ENCODE measurements at regions not wholly inside any gene's neighbourhood (a gene's known extent, or its start where the extent isn't known, plus 50 kb on each side); places are given as distances from the start of the nearest gene placed in this dataset.
"Not testable (repeated sequence)": the region's sequence is repeated elsewhere in the genome, so short reads cannot be mapped to it uniquely, and the experiment has no call there.

DNA sequence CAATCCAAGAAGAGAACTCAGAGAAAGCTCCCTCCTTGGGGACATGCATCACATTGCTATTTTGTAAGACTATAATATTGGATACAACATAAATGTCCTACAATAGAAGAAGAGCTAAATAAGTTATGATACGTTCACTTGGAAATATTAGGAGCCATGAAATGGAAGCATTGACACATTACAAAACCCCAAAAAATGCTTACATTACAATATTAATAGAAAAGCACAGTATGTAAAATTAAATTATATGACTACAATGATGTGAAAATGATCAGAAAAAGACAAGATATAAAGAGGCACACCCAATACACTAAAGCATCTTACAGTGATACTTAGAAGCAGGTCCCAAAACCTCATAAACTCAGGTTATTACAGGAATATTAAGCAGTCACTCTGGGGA, 694.1 kb downstream of the TOX3 start:
- no peak for DNase-seq (ENCODE audit: low read depth)

DNA sequence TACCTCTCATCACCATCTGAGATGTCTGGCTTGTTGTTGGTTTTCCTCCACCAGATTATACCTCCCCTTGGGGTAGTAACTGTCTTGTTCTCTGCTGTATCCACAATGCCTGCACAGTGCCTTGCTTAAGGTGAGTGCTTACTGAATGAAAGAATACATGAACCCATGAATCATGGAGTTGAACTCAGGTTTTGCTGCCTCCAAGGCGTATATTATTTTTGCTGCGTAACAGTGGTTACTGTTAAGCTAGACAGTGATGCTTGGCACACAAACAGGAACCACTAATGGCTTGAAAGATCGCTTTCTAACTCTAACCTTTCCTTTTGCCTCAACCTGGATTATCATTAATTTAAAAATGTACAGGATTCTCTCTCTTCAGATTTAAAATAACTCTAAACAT, 695.8 kb downstream of the TOX3 start:
- no peak for DNase-seq (ENCODE audit: low read depth)

DNA sequence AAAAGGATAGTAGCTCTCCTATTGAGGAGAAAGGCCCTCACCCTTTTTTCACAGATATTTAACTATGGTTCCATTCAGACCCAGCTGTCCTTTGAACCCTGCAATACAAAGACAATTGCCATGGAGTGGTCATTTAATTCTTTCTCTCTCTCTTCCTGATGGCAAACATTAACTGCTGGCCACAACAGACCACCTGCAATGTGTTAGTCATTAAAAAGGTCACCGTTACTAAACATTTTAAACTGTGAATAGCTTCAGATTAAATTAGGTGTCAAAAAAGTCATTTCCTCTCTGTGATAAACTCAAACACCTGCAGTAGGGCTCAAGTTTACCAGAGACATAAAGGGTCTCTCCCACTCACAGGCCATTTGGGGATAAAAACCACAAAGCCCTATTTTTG, 697.2 kb downstream of the TOX3 start:
- DNase-seq (ENCODE audit: low read depth) = no peak

DNA sequence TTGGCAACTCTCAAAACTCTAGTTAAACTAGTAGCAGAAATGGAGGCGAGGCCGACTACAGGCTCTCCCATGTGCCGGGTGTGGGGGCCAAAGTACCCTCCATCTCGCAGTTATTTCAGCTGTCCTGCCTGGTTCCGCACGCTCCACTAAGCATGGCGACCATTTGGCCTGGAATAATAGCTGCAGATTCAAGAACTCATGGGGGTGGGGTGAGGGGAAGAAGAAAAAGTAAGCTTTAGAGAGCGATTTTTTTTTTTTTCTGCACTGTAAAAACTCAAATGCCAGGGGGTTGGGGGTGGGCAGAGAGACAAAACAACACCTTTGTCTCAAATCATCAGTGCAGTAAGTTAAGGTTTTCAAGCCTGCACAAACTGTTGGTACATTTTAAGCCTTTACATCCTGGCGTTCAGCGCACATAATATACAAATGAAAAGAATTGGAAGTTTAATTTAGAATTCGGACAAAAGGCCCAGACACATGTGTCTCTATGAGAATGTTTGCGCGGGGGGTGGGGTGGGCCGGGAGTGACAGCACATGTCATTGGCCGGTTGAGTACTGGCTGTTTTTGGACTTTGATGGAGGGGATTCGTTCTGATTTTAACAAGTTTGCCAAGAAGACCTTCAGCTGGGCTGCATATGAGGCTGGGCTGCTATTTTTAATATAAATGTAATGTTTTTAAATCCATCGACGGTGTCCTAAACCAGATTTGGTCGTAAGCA, 694.7 kb upstream of the SALL1 start:
- no peak for DNase-seq (ENCODE audit: low read depth)

DNA sequence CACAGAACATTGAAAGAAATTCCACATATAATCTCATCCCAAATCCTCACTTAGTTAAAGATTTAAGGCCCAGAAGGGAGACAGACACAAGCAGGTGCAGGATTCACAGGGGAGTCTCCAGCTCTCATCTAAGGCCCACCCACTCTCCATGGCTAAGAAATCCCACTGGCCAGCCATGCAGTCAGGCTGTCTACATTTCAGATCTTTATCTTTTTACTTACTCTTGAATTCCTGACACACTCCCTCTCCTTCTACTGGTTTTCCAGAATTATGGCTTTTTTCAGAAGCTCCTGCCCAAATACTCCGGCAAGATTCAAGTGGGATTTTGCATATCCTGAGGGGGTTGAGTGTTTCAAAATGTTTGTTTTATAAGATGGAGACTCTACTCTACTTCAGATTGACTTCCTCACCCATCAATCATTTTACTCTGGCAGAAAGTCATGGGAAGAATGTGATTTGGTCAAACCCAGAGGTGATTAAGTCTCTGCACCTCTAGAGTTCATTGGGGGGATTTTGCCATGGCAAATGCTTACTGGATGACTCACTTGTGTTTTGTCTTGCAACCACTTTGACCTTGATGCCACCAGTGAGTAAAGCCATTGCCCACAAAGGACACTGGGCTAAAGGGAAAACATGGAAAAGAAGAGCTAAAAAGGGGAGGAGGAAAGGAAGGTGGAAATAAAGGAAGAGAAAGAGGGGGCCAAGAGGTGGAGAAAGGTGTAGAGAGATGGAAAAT, 688.8 kb upstream of the SALL1 start:
- DNase-seq (ENCODE audit: low read depth) = no peak

DNA sequence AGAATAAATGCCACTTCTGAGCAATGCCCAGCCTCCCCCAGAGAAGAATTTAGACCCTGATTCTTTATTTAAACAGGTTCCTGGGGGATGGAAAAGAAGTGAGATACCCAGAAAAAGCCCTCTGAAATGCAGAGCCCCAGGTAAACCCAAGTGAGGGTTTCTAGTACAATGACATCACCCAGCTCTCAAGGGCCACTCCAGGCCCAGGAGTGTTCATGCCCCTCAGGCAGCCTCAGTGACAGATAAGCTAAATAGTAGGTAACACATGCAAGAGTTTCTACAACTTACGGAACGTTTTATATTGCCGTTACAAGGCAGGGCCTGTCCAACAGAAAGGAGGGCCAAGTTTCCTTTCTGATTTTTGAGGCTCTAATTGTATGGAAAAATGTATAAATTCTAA, 683.7 kb upstream of the SALL1 start:
- DNase-seq (ENCODE audit: low read depth) = no peak

DNA sequence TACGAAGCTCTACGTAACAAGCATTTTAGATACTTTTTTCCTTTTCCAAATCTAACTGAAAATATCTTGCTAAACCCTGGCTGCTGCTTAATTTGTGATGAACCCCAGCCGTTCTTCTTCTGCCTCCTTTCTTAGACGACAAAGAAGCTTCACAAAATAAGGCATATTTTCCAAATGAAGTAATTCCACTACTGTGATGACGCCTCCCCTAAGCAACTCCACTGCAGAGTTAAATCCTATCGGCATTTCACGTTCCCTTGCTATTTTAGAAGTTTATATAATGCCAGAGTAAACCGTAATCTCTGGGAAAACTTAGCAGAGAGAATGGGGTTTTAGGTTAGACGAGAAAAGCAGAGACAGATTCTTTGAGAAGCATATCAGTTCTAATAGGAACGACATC, 683.1 kb upstream of the SALL1 start:
- DNase-seq (ENCODE audit: low read depth) = no peak

DNA sequence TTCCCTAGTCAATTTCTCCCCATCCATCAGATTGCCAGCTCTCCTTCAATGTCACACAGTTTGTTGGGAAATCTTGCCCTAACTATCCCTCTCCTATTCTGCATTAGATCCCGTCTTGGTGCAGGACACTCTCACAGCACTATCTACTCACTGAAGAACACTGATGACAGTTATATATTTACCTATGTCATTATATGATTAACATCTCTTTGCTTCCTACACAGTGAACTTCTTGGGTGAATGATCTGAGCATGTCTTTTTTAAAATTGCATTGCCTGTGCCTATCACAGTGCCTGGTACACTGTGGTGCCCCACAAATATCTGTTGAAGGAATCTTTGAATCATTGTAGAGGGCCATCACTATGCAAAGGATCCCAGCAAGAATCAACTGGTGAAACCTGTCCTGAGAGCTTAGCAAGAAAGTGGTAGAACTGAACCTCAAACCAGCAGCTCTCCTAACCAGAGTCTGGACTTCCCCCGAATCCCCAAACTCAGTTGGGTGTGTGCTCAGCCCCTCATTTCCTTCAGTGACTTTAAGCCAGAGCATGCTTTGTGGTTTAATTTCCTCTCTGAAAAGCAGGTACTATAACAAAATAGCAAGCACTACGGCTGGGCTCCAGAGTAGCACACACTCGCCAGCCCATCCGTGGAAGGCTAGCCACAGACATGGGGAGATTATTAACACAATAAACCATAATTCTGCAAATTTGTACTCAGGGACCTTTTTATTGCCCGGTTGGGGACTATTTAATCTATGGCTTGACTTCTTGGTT, 680.7 kb upstream of the SALL1 start:
- no peak for DNase-seq (ENCODE audit: low read depth)

DNA sequence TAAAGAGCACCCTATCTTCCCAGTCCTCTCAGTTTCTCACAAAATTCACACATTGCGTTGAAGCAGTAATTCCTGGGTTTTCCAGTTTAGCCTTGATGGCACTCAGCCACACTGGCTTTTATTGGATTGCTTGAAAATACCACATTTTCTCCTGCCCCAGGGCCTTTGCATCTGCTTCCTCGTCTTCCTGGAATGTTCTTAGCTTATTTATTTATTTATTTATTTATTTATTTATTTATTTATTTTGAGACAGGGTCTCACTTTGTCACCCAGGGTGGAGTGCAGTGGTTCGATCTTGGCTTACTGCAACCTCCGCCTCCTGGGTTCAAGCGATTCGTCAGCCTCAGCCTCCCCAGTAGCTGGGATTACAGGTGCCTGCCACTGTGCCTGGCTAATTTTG, 680.0 kb upstream of the SALL1 start:
- DNase-seq (ENCODE audit: low read depth) = not testable (repeated sequence)

DNA sequence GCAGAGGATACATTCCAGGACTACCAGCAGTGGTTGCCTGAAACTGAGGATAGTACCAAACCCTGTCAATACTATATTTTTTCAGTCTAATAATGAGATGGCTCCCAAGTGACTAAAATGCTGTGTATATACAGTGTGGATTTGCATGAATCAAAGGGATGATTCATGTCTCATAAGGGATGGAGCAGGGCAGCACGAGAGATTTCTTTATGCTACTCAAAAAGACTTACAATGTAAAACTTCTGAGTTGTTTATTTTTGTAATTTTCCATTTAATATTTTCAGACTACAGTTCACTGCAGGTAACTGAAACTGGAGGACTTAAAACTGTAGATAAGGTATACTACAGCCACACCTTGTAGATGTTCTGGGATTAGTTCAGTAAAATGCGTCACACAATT, 674.7 kb upstream of the SALL1 start:
- no peak for DNase-seq (ENCODE audit: low read depth)

DNA sequence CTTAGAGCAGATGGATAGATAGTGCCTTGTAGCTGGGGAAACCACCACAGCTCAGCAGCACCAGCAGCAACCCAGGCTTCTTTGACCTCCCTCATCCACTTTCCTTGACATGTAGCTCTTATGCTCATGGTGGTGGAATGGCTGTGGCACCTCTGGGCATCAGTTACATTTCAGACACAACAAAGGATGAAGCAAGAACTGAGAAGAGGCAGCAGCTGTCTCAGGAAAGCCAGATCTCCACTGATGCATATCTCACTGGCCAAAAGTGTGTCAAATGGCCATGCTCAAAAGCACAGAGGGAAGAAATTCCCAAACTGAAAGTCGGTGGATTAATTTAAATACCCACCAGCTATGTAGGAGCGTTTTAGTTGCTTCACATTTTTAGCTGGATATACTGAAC, 671.4 kb upstream of the SALL1 start:
- no peak for DNase-seq (ENCODE audit: low read depth)

DNA sequence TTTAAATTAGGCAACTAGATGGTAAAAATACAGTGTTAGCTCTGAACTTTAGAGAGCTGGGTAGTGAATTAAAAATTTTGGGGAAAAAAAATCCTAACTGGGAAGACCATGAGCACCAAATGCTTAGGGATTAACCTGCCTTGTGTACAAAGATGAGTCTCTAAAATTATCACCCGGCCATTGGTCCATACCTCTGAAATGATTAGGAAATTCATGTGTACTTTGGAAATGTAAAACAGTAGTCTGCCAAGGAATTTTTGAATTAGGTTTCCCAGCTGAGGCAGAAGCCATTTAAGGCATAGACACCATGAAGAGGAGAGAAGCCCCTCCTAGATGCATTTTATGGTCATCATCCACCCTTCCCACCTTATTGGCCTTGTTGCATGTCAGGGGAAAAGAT, 670.5 kb upstream of the SALL1 start:
- DNase-seq (ENCODE audit: low read depth) = no peak

DNA sequence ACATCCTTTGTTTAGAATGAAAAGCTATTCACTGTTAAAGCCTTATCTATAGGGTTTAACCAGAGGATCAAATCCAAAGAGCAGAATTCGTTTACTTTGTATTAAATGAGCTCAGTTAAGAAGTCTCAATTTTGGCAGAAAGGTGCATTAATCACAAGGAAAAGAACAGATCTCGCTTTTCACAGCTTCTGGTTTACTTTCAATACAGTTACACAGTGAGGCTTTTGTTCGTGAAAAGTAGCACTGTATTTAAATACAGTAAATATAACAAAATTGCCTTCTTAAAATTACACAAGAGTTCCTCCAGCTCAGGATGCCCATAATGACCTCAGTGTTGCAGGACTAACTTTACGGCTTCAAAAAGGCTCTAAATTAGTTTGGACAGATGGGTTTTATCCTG, 669.1 kb upstream of the SALL1 start:
- DNase-seq (ENCODE audit: low read depth) = no peak

DNA sequence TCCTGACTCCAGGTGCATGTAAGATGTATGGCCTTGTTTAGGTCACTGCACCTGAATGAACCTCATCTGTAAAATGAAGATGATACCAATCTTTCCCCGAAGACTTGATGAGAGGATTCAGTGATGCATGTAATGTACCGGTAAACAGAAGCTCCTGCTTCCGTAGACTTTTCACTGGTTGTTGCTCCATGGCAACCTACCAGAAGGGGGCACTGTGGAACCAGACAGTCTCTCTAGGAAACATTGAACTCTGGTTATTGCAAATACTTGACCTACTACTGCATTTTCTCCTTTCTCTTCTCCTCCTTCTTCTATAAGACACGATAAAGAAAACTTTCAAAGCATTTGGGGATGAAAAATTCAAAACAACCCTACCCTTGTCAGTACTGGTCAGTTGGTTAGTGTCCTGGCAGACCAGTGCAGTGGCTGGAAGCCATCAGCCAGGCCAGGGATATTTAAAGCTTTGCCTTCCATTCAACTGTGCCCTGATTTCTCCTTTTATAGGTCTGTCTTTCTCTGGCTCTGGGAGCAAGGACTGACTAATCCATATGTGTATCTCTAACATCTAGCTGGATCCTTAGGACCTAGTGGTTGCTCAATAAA, 667.4 kb upstream of the SALL1 start:
- DNase-seq (ENCODE audit: low read depth) = peak; percentile 14

DNA sequence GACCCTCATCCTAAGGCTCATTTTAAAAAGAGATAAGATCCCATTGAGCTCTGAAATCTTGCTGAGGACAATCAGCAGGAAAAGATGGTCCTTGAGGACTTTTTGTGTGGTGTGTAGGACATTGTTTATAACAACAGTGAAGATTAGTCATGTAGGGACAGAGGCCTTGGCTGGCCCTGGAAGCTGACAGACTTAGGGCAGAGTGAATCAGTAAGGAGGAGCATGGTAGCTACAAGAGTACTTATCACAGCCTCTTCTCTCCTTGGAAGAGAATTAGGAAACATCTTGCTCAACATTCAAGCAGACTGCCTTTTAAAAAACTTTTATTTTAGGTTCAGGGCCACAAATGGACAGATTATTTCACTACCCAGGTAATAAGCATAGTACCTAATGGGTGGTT, 665.9 kb upstream of the SALL1 start:
- DNase-seq (ENCODE audit: low read depth) = no peak

DNA sequence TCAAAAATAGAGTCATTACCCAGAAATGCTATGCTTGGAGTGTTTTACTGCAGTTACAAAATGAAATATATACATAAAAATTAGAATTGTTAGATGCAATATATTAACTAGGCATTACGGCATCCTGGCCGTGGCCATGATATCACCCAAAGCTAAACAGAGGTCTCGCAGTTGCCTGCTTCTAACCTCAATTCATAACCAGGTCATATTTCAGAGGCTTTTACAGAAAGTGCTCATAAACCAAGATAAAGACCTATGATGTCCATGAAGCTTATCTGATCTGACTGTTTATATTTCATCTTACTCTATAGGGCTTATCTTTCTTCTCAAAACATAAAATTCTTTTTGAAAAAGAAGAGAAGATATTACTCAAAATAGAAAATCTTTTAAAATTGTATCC, 664.5 kb upstream of the SALL1 start:
- no peak for DNase-seq (ENCODE audit: low read depth)

DNA sequence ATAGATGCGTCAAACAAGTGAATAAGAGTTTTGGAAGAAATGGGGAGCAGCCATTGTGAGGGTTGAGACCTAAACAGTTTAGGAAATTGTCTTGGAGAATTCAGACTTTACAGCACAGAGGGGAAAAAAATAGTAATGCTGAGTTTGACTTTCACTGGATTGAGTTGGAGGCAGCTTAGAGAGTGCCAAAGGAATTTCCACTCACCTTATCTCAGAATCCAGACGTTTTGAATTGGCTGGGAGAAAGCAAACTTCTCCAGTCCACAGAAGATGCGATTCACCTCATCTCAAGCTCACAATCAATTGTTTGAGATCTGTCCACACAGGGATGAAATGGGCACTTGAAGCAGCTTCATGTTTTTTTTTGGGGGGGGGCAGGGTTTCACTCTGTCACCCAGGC, 663.5 kb upstream of the SALL1 start:
- DNase-seq (ENCODE audit: low read depth) = no peak

DNA sequence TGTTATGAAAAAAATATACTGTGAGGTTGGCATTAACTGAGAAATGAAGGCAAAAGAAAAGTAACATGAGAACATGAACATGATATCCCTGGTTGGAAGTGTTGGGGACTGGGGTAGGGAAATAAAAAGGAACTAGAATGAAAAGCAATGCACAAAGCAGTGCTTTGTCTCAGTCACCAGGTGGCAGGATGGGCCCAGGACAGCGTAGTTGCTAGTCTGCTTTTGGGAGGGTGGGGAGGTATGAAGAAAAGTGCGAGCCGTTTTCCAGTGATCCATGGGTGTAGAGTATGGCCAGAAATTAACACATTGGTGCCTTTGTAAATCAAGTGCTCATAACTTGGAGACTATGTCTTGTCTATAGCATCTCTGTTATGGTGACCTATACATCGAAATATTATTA, 662.5 kb upstream of the SALL1 start:
- no peak for DNase-seq (ENCODE audit: low read depth)

DNA sequence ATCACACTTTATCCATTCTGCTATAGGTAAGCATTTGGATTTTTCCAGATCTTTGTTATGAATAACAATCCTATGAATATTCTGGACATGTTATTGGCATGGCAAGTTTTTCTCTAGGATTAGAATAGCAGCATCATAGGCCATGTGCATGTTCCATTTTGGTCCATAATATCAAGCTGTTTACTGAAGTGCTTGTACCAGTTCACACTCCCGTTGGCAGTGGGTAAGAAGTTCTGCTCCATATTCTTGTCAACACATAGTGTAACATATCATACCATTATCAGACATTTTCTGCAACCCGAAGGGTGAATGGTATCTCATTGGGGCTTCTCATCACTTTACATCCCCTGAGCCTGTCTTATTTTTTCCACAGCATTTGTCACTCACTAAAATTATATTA, 661.9 kb upstream of the SALL1 start:
- no peak for DNase-seq (ENCODE audit: low read depth)

DNA sequence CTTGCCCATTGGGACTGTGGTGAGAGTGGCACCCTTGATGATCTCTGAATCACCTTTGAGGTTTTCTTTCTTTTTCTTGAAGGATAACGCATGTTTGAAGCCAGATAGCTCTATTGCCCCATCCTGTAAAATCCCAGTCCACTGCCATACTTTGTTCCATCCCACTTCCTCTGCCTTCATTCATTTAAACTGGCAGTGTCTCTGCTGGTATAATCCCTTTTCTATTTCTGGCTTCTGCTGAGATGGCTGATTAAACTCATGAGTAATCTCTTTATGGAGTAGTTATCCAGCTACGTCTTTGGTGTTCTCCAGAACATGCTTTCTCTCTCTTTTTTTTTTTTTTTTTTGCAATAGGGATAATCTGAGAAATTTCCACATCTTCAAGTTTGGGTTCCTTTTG, 656.5 kb upstream of the SALL1 start:
- DNase-seq (ENCODE audit: low read depth) = no peak

DNA sequence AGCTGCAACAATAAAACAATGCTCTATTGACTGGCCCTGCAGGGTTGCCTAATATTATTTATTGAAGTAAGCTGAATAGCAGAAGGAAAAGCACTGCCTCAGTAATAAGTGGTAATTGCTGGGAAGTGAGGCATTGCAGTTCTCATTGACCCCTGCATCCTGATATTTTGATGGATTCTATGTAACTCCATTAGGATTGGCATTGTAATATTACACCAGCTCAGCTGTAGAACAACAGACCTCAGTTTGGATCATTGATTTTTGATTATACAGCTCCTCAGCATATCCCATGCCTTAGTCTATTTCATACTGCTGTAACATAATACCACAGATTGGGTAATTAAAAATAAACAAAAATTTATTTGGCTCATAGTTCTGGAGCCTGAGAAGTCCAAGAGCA, 650.6 kb upstream of the SALL1 start:
- DNase-seq (ENCODE audit: low read depth) = no peak

DNA sequence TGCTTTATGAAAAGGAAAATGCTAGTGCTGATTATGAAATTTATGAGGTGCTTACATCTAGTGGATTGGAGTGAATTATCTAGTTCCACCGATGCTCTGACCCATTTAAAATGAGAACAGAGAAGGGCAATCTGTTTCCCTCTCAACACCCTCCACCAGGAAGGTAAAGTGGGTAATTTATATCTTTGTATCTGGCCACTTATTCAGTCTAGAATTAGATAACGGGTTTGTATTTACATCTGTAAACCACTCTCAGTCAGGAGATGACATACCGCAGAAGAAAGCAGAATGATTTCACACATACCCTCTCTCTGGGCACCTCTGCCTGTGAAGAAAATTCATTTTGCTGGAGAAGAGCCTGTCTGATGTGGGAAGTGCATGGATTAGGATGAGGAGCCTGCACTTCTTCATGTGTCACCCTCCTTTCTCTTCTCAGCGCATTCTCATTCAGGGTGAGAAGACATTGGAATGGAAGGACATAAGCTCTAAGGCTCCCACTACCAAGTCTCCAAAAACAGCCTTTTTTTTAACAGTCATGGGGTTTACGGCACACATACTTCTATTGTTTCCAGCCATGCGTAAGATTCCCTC, 646.7 kb upstream of the SALL1 start:
- no peak for DNase-seq (ENCODE audit: low read depth)
